A549 (cell line): ENCODE measurements at regions not wholly inside any gene's neighbourhood (a gene's known extent, or its start where the extent isn't known, plus 50 kb on each side); places are given as distances from the start of the nearest gene placed in this dataset.

Experiments
- ATAC-seq, 2 experiments: fragments of 200-7000 bp in 1 of 2; fragments of >200 bp in 1 of 2; cut with Nextera tagmentation in 1 of 2; cut with Tn5 transposase in 1 of 2; 3 replicates each; pipeline versions ENCODE4 v1.8.0 to v1.9.1; 2018 to 2020; ENCODE audit warnings: mild to moderate bottlenecking in 1 of 2, moderate library complexity in 1 of 2
- CTCF ChIA-PET: fragments of 300-600 bp; sonication (Branson Sonifier 250); formaldehyde crosslinking; extraction: SDS; loops from one replicate; lab custom pipeline; 2021; ENCODE audit warnings: antibody characterized with exemption, inconsistent platforms; lab: Yijun Ruan, JAX
- POLR2A ChIA-PET: fragments of 350-600 bp; formaldehyde crosslinking; extraction: SDS; loops from one replicate; lab custom pipeline; 2021; ENCODE audit warnings: antibody characterized with exemption, inconsistent platforms; lab: Yijun Ruan, JAX
- DNase-seq, 2 experiments: peaks; one replicate each; pipeline versions ENCODE4 v3.0.0 to v3.0.0-alpha.2; 2011 to 2016; ENCODE audit warnings: low read depth in 1 of 2, low spot score in 1 of 2
- FAIRE-seq: peaks from 2 replicates; lab custom pipeline; 2011; peaks lifted over from hg19 to GRCh38; lab: Jason Lieb, UNC
- H3K27ac ChIP-seq, 2 experiments: fragments of >200 bp; sonication (Bioruptor Twin); formaldehyde crosslinking; 3 replicates each; pipeline ENCODE4 v1.5.1; 2016 to 2017
- H3K4me1 ChIP-seq: fragments of >200 bp; sonication (Bioruptor Twin); formaldehyde crosslinking; 3 replicates; pipeline ENCODE4 v1.6.1; 2016
- H3K4me2 ChIP-seq: fragments of >200 bp; sonication (Bioruptor Twin); formaldehyde crosslinking; 3 replicates; pipeline ENCODE4 v1.6.1; 2016
- H3K4me3 ChIP-seq: fragments of >200 bp; sonication (Bioruptor Twin); formaldehyde crosslinking; 3 replicates; pipeline ENCODE4 v1.5.1; 2016
- H3K9me3 ChIP-seq: fragments of >200 bp; sonication (Bioruptor Twin); formaldehyde crosslinking; 3 replicates; pipeline ENCODE4 v1.6.1; 2016
- BCL3 ChIP-seq: fragments of >200 bp; sonication (Bioruptor Twin); formaldehyde crosslinking; IDR thresholded peaks from 3 replicates; pipeline ENCODE4 v1.6.1; 2016
- BHLHE40 ChIP-seq: IDR thresholded peaks from 2 replicates; pipeline ENCODE4 v1.6.1; 2012; ENCODE audit warnings: low read depth, low read length, inconsistent platforms
- CBX8 ChIP-seq: fragments of 200-600 bp; sonication (generic); IDR thresholded peaks from 2 replicates; pipeline ENCODE4 v1.6.1; 2016
- CHD4 ChIP-seq: fragments of 200-600 bp; sonication (generic); IDR thresholded peaks from 2 replicates; pipeline ENCODE4 v1.6.1; 2016; ENCODE audit warnings: antibody characterized with exemption, mild to moderate bottlenecking, borderline replicate concordance
- E2F6 ChIP-seq: IDR thresholded peaks from 2 replicates; pipeline ENCODE4 v1.6.1; 2012; ENCODE audit warnings: low read depth, borderline replicate concordance
- ELK1 ChIP-seq: fragments of 150-350 bp; IDR thresholded peaks from 2 replicates; pipeline ENCODE4 v1.6.1; 2014; ENCODE audit warnings: low read depth, mild to moderate bottlenecking, low read length
- ESRRA ChIP-seq: fragments of 150-350 bp; IDR thresholded peaks from 2 replicates; pipeline ENCODE4 v1.6.1; 2014; ENCODE audit warnings: mild to moderate bottlenecking, low read length, borderline replicate concordance
- FOSB ChIP-seq: fragments of 250-450 bp; sonication (Bioruptor Pico); IDR thresholded peaks from 2 replicates; pipeline ENCODE4 v1.5.0; 2020; ENCODE audit warnings: mild to moderate bottlenecking, moderate library complexity
- FOSL2 ChIP-seq, 2 experiments: fragments of 450-650 bp in 1 of 2; fragments of >200 bp in 1 of 2; sonication (Bioruptor Twin) in 1 of 2; formaldehyde crosslinking; IDR thresholded peaks; 2 replicates each; pipeline versions ENCODE4 v1.5.0 to v1.6.1; 2016 to 2020; ENCODE audit warnings: mild to moderate bottlenecking in 1 of 2, moderate library complexity in 1 of 2
- GATA3 ChIP-seq: IDR thresholded peaks from 2 replicates; pipeline ENCODE4 v1.6.1; 2012; ENCODE audit warnings: borderline replicate concordance
- HDAC2 ChIP-seq: fragments of 200-600 bp; sonication (generic); IDR thresholded peaks from 2 replicates; pipeline ENCODE4 v1.6.1; 2016
- HOXB13 ChIP-seq: fragments of 250-450 bp; sonication (Bioruptor Pico); IDR thresholded peaks from 2 replicates; pipeline ENCODE4 v1.5.0; 2020; ENCODE audit warnings: low read depth, mild to moderate bottlenecking, moderate library complexity
- HOXB5 ChIP-seq: fragments of 250-450 bp; sonication (Bioruptor Pico); IDR thresholded peaks from 2 replicates; pipeline ENCODE4 v1.5.0; 2020; ENCODE audit warnings: mild to moderate bottlenecking, moderate library complexity
- JUN ChIP-seq, 2 experiments: fragments of >200 bp; sonication (Bioruptor Twin); formaldehyde crosslinking; IDR thresholded peaks; 2 replicates in 1 of 2; 3 replicates in 1 of 2; pipeline ENCODE4 v1.6.1; 2016 to 2017
- MYC ChIP-seq: IDR thresholded peaks from 2 replicates; pipeline ENCODE4 v1.6.1; 2012; ENCODE audit warnings: mild to moderate bottlenecking, inconsistent platforms, low read length, improper control_type of control experiment, borderline replicate concordance
- NFE2L2 ChIP-seq: fragments of 150-350 bp; conservative IDR thresholded peaks from 2 replicates; pipeline ENCODE4 v1.6.1; 2014; ENCODE audit warnings: low read length
- NR3C1 ChIP-seq: fragments of >200 bp; sonication (Bioruptor Twin); formaldehyde crosslinking; IDR thresholded peaks from 3 replicates; pipeline ENCODE4 v1.6.1; 2017
- POLR2AphosphoS2 ChIP-seq: conservative IDR thresholded peaks from 2 replicates; pipeline ENCODE4 v1.6.1; 2012; ENCODE audit warnings: low read length, improper control_type of control experiment, inconsistent platforms
- RARB ChIP-seq: fragments of 250-450 bp; sonication (Bioruptor Pico); IDR thresholded peaks from 2 replicates; pipeline ENCODE4 v1.8.0; 2021; ENCODE audit warnings: mild to moderate bottlenecking, moderate library complexity
- RCOR1 ChIP-seq: fragments of 150-350 bp; IDR thresholded peaks from 2 replicates; pipeline ENCODE4 v1.6.1; 2014; ENCODE audit warnings: antibody characterized with exemption, low read length, low read depth
- REST ChIP-seq: fragments of 200-600 bp; sonication (generic); IDR thresholded peaks from 2 replicates; pipeline ENCODE4 v1.6.1; 2016; ENCODE audit warnings: antibody characterized with exemption, mild to moderate bottlenecking, moderate library complexity
- RFX5 ChIP-seq: fragments of 450-650 bp; IDR thresholded peaks from 2 replicates; pipeline ENCODE4 v1.7.1; 2014; ENCODE audit warnings: antibody characterized with exemption, mild to moderate bottlenecking, moderate library complexity
- SMC3 ChIP-seq: fragments of >200 bp; sonication (Bioruptor Twin); formaldehyde crosslinking; IDR thresholded peaks from 3 replicates; pipeline ENCODE4 v1.6.1; 2018; ENCODE audit warnings: inconsistent platforms
- SREBF2 ChIP-seq: fragments of 450-650 bp; IDR thresholded peaks from 2 replicates; pipeline ENCODE4 v1.6.1; 2014; ENCODE audit warnings: mild to moderate bottlenecking, moderate library complexity
- TP53 ChIP-seq: fragments of 250-450 bp; sonication (Bioruptor Pico); IDR thresholded peaks from 2 replicates; pipeline ENCODE4 v1.5.0; 2021; ENCODE audit warnings: mild to moderate bottlenecking, moderate library complexity
- USF2 ChIP-seq: fragments of 450-650 bp; IDR thresholded peaks from 2 replicates; pipeline ENCODE4 v1.6.1; 2014; ENCODE audit warnings: antibody characterized with exemption
- ZNF302 ChIP-seq: fragments of 250-450 bp; sonication (Bioruptor Pico); IDR thresholded peaks from 2 replicates; pipeline ENCODE4 v1.9.0; 2021; ENCODE audit warnings: inconsistent platforms, mild to moderate bottlenecking, moderate library complexity
- WGBS: methylation state at CpG from one replicate; pipeline ENCODE4 v1.1.6; 2017; ENCODE audit errors: missing lambda C conversion rate; 5-methylcytosine and 5-hydroxymethylcytosine counted together

GRCh38 chr14:98270201-98270600 is 1001.8 kb downstream of the BCL11B start:
- H3K4me3 ChIP-seq = no peak overlapping the region
- H3K4me1 ChIP-seq = no peaks in the 10 kb centered on the region
- CTCF ChIA-PET = interaction anchor here (0.6 kb wide), 1 partner anchor 337 kb away, joined by 3 read pairs; no protein-coding TSS in a partner anchor
- TF ChIP-seq JUN (IDR thresholded peaks at IDR 0.05) (no peak), POLR2AphosphoS2 (no peak), HOXB5 (CRISPR knock-in tag) (no peak), SREBF2 (no peak), REST (no peak), TP53 (no peak), HOXB13 (CRISPR knock-in tag) (no peak), NFE2L2 (no peak), ESRRA (no peak), FOSL2 (IDR thresholded peaks at IDR 0.05) (no peak), FOSL2 (CRISPR knock-in tag; IDR thresholded peaks at IDR 0.05) (no peak)
- POLR2A ChIA-PET = no interaction called here
- no peak overlapping the region for H3K4me2 ChIP-seq
- no peak overlapping the region for H3K27ac ChIP-seq
- FAIRE-seq (no peak), ATAC-seq (no peak), DNase-seq (no peak)
- H3K9me3 ChIP-seq = no peaks in the 10 kb centered on the region

- TF ChIP-seq FOSB (CRISPR knock-in tag) = no peak
- TF ChIP-seq CBX8 = no peak
- TF ChIP-seq ELK1 = no peak
- no peak for TF ChIP-seq HDAC2
- TF ChIP-seq CHD4 = no peak
- no peak for TF ChIP-seq BHLHE40
- no peak for TF ChIP-seq RCOR1
- TF ChIP-seq USF2 = no peak
- TF ChIP-seq GATA3 = no peak
- TF ChIP-seq RARB = no peak
- TF ChIP-seq E2F6 = no peak
- TF ChIP-seq SMC3 = no peak
- no peak for TF ChIP-seq ZNF302 (CRISPR knock-in tag)
- no peak for TF ChIP-seq MYC
- no peak for TF ChIP-seq POLR2AphosphoS2
- no peak for TF ChIP-seq NR3C1
- TF ChIP-seq RFX5 = no peak
- TF ChIP-seq TP53 = no peak
- no peak for TF ChIP-seq BCL3
- ATAC-seq (no peak), FAIRE-seq (no peak), DNase-seq (no peak)
- H3K9me3 ChIP-seq = no peaks in the 10 kb centered on the region
- 15% methylated on average over 8 of the region's 8 CpGs for WGBS
- no peak overlapping the region for H3K4me3 ChIP-seq
- H3K4me1 ChIP-seq = no peaks in the 10 kb centered on the region
- H3K27ac ChIP-seq = no peak overlapping the region
- no peak overlapping the region for H3K4me2 ChIP-seq
- POLR2A ChIA-PET = no interaction called here
- CTCF ChIA-PET = no interaction called here
Measured at GRCh38 chr14:98274596-98274995, 997.4 kb downstream of the BCL11B start.
